ENCODE measurements at regions not wholly inside any gene's neighbourhood (a gene's known extent, or its start where the extent isn't known, plus 50 kb on each side); places are given as distances from the start of the nearest gene placed in this dataset.

DNA sequence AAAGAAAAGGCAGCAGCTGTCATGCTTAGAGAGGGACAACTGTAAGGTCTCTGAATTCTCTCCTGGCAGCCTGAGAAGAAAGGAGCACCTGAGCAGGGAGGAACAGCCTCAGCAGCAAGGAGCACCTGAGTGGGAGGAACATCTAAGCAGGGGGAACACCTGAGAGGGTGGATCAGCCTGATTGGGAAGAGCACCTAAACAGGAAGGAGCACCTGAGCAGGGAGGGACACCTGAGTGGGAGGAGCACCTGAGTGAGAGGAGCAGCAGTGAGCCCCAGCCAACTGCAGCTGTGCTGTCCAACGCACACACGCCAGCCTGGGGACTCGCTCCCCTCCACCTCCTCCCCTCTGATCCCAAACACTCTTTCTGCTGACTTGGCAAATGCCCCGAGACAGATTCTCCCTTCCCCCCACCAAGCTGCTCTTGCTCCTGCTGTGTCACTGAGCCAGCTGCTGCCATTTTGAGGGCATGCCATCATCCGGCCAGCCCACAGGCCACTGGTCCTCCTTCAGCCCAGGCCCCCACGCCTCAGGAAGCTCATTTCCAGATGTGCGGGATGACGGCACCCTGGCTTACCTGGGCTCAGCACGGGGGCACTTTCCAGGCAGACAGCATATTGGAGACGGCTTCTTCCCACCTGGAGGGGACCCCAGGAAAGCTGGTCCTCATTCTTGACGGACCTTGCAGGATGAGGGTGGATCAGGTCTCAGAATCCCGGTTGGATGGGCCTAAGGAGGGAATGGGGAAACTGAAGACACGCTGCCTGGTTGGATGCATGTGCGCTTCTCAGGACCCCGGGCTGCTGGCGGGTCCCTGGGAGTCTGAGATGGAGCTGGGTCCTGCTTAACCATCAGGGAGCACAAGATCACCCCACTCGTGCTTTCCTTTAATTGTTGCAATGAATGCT lies 57.7 kb upstream of the RBFOX3 start:
- peaks cover 0 to 10% (median 5%) of the 10 kb centered on the region in 4 donors for H3K4me1 ChIP-seq
- no peak overlapping the region for H3K4me3 ChIP-seq
- TF ChIP-seq POLR2AphosphoS5 (IDR thresholded peaks at IDR 0.05), result no peak
- TF ChIP-seq EP300 (IDR thresholded peaks at IDR 0.05), result no peak
- no peak for TF ChIP-seq POLR2A (IDR thresholded peaks at IDR 0.05)
- TF ChIP-seq, protein P1, sequence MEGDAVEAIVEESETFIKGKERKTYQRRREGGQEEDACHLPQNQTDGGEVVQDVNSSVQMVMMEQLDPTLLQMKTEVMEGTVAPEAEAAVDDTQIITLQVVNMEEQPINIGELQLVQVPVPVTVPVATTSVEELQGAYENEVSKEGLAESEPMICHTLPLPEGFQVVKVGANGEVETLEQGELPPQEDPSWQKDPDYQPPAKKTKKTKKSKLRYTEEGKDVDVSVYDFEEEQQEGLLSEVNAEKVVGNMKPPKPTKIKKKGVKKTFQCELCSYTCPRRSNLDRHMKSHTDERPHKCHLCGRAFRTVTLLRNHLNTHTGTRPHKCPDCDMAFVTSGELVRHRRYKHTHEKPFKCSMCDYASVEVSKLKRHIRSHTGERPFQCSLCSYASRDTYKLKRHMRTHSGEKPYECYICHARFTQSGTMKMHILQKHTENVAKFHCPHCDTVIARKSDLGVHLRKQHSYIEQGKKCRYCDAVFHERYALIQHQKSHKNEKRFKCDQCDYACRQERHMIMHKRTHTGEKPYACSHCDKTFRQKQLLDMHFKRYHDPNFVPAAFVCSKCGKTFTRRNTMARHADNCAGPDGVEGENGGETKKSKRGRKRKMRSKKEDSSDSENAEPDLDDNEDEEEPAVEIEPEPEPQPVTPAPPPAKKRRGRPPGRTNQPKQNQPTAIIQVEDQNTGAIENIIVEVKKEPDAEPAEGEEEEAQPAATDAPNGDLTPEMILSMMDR (IDR thresholded peaks at IDR 0.05), result no peak
- ATAC-seq (ENCODE audit: low FRiP score in 2 of 2) (no peak), DNase-seq (no peak)
- no peaks in the 10 kb centered on the region for H3K27me3 ChIP-seq
- peaks cover 5 to 9% (median 8%) of the 10 kb centered on the region in 4 donors for H3K9me3 ChIP-seq
- no peak overlapping the region for H3K27ac ChIP-seq
- 29 to 69% methylated on average over 4 to 17 of the region's 17 CpGs for whole genome bisulfite sequencing, 2 donors
- no peaks in the 10 kb centered on the region for H3K36me3 ChIP-seq

DNA sequence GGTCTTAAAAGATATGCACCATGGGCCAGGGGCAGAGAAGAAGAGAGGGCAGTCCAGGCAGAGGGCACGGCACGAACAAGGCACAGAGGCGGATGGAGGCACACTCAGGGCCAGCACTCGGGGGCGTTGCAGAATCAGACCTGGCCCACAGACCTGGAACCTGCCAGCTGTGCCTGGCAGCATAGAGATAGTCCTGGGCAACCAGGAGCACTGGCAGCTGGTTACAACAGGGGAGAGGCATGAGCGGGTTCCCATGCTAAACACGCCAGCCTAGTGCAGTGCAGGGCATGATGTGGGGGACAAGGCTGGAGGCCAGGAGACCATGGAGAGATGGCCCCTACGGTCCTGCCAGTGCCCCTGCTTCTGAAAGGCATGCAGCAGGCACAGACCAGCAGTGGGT lies 56.9 kb upstream of the RBFOX3 start:
- peaks cover 0 to 10% (median 5%) of the 10 kb centered on the region in 4 donors for H3K4me1 ChIP-seq
- DNase-seq, result no peak
- H3K27me3 ChIP-seq, result no peaks in the 10 kb centered on the region
- peaks cover 0 to under 1% (median 0%) of the 10 kb centered on the region in 4 donors for H3K9me3 ChIP-seq
- no peak overlapping the region for H3K27ac ChIP-seq
- no peaks in the 10 kb centered on the region for H3K36me3 ChIP-seq
- no peak for TF ChIP-seq POLR2A (IDR thresholded peaks at IDR 0.05)
- TF ChIP-seq POLR2AphosphoS5 (IDR thresholded peaks at IDR 0.05), result no peak
- TF ChIP-seq EP300 (IDR thresholded peaks at IDR 0.05), result no peak
- TF ChIP-seq, protein P1 (IDR thresholded peaks at IDR 0.05), result no peak
- 90 to 95% methylated on average over 8 of the region's 8 CpGs for WGBS, 2 donors
- no peak overlapping the region for H3K4me3 ChIP-seq
- no peak for ATAC-seq (ENCODE audit: low FRiP score in 2 of 2)

DNA sequence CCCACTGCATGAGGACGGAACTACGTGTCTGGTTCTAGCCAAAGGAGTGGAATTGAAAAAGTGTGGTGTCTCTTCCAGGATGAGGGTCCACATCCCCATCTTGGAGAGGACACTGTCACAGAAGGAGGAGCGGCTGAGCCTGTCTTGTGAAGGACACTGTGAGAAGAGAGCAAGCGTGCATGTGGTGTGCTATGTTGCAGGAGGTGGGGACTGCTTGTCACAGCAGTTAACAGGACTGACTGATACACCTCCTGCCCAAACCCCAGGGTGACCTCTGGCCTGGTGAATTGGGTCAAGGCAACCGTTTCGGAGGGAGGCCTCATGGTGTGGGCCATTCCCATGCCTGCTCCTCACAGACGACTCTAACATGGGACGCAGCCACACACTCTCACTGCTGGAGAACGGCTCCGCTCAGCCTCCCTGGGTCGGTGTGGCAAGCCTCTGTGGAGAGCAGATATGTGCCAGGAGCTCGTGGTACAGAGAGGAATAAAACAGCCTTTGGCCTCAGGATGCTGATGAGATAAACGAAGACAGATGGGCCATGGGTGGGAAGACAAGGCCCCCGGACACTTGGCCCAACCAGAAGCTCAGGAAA lies 56.4 kb upstream of the RBFOX3 start:
- H3K27ac ChIP-seq, result no peak overlapping the region
- no peaks in the 10 kb centered on the region for H3K27me3 ChIP-seq
- no peak for ATAC-seq (ENCODE audit: low FRiP score in 2 of 2)

DNA sequence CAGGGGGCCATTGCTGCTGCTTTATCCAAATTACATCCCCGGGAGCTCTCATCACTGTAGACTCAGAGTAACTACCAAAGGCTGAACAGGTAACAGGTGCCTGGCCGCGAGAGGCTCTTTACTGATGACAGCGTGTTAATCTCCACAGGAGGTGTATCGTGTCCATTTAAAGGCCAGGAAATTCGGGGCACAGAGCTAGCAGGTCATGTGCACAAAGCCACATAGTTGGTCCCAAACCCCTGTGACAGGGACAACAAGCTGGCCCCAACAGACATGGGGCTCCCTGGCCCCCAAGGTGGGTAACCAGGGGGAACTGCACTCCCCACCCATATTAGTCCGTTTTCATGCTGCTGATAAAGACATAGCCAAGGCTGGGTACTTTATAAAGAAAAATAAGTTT lies 55.3 kb upstream of the RBFOX3 start:
- DNase-seq (no peak), ATAC-seq (ENCODE audit: low FRiP score in 2 of 2) (no peak)
- Histone ChIP-seq H3K36me3 (no peaks in the 10 kb centered on the region), H3K4me3 (no peak overlapping the region), H3K9me3 (peaks cover 0 to 4% (median 2%) of the 10 kb centered on the region in 4 donors), H3K27me3 (no peaks in the 10 kb centered on the region), H3K4me1 (peaks cover 0 to 10% (median 5%) of the 10 kb centered on the region in 4 donors), H3K27ac (no peak overlapping the region)
- no peak for TF ChIP-seq POLR2AphosphoS5 (IDR thresholded peaks at IDR 0.05)
- TF ChIP-seq POLR2A (IDR thresholded peaks at IDR 0.05), result no peak
- TF ChIP-seq EP300 (IDR thresholded peaks at IDR 0.05), result no peak
- TF ChIP-seq, protein P1 (IDR thresholded peaks at IDR 0.05), result no peak
- WGBS, 2 donors, result 77 to 84% methylated on average over 7 of the region's 7 CpGs

More for the DNA sequence above, 56.4 kb upstream of the RBFOX3 start:
- 78 to 86% methylated on average over 14 of the region's 14 CpGs for WGBS, 2 donors
- Histone ChIP-seq H3K9me3 (no peaks in the 10 kb centered on the region), H3K36me3 (no peaks in the 10 kb centered on the region), H3K4me3 (no peak overlapping the region), H3K4me1 (peaks cover 0 to 10% (median 5%) of the 10 kb centered on the region in 4 donors)
- DNase-seq, result no peak
- TF ChIP-seq EP300 (IDR thresholded peaks at IDR 0.05), result no peak
- TF ChIP-seq POLR2AphosphoS5 (IDR thresholded peaks at IDR 0.05), result no peak
- TF ChIP-seq POLR2A (IDR thresholded peaks at IDR 0.05), result no peak
- TF ChIP-seq, protein P1 (IDR thresholded peaks at IDR 0.05), result no peak

Data from upper lobe of left lung (tissue), 6 donors.